ENCODE measurements at regions not wholly inside any gene's neighbourhood (a gene's known extent, or its start where the extent isn't known, plus 50 kb on each side); places are given as distances from the start of the nearest gene placed in this dataset.
A peak's percentile ranks its signal among the peaks of the same experiment; 100 is the strongest.

DNA sequence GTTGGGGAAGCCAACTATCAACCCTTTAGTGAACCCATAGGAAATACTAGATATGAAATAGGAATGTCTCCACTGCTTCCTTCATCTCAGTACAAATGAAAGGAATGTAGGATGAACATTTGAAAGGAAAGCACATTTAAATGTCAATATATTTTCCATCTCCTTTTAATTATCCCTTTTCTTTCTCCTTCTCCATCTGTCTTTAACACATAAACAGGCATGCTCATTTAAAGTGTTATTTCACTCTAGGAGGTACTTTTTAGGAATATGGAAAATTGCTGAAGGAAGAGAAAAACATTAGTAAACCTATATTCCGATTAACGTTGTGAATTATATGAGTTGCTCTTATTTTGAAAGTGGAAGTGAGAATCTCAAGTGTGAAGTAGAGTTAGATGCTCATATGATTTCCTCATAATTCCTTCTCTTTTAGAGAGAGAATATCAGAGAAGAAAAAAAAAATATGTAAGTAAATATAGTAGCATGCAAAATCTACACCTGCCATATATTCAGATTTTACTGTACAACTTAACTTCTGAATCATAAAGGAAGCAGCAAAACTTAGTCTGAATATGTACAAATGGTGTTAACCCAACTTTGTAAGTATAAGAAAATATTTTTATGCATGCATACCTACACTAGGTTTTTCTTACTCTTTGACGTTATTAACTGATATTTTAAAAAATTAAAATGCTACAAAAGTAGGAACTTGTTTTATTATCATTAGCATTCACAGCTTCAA, 406.9 kb upstream of the B3GALT2 start:
- DNase-seq (ENCODE audit: low spot score) = no peak

- DNase-seq (ENCODE audit: low spot score) = no peak
These were observed 405.9 kb upstream of the B3GALT2 start for GRCh38 chr1:193592317-193592716.

GRCh38 chr1:193590102-193590501, 403.7 kb upstream of the B3GALT2 start:
- no peak for DNase-seq (ENCODE audit: low spot score)

- no peak for DNase-seq (ENCODE audit: low spot score)
These were observed 403.2 kb upstream of the B3GALT2 start for GRCh38 chr1:193589597-193590040.

- no peak for DNase-seq (ENCODE audit: low spot score)
These were observed 402.1 kb upstream of the B3GALT2 start for GRCh38 chr1:193588311-193589082.

DNA sequence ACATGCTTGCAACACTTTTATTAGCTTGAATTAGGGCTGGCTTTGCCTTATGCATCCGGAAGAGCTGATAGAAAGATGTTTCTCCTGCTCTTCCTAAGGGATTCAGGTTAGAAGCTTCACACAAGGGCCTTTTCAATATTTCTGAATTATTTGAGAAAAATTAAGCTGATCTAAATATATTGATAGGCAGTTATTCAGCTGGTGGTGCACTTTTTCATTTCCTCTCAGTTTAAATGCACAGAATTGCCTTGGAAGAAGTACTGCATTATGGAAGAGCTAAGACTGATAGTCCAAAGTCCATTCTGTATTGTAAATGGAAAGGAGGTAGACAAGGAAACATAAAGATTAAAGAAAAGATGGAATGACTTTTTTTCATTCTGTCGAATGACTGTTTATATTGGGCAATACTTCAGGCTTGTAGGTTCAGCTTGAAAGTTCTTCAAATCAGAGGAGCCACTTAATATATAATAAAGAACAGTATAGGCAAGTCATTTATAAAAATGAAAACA, 398.4 kb upstream of the B3GALT2 start:
- DNase-seq (ENCODE audit: low spot score) = no peak

DNA sequence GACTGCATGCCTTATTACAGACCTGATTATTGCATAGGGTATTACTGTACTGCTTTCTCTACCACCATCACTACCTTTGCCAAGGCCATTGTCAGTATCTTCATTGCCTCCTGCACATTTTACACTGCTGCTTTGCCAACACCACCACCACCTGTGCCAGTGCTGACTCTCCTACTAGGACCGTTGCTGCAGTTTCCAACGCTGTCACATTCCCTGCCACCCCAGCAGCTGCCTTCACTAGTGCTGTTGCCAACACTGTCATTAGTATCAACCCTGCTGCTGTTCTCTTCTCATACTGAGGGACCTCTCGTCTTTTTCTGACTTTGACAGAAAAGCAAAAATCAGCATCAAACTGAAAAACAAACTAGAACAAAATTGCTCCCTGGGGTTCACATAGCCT, 394.9 kb upstream of the B3GALT2 start:
- no peak for DNase-seq (ENCODE audit: low spot score)

GRCh38 chr1:193580419-193580818, 394.0 kb upstream of the B3GALT2 start:
- no peak for DNase-seq (ENCODE audit: low spot score)

GRCh38 chr1:193579323-193579722, 392.9 kb upstream of the B3GALT2 start:
- DNase-seq (ENCODE audit: low spot score) = no peak

DNA sequence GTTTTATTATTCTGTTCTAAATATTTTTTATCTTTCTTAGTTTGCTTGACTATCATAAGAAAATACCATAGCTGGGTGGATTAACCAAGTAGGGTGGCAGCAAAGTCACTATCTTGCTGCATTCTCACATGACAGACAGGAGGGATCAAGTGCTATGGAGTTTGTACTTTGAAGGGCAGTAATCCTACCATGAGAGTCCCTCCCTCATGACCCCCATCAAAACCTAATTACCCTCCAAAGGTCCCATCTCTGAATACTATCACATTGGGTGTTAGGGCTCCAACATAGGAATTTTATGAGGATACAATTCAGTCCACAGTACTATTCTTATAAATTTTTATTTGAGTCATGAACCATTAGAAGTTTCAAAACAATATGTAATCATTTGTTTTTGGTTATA, 388.5 kb upstream of the B3GALT2 start:
- DNase-seq (ENCODE audit: low spot score) = no peak

DNA sequence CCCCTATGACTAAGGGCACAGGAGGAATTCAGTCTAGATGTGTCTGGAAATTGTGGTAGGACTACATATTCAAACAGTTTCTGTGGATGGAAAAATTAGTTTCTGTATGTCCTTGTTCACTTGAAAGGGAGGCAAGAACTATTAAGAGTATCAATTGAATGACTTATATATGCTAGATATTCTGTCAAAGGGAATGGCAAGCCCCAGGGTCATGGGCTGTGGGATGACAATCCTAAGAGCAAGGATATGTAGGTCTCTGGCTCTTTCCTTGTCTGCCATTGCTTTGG, 383.5 kb upstream of the B3GALT2 start:
- DNase-seq (ENCODE audit: low spot score) = no peak

- no peak for DNase-seq (ENCODE audit: low spot score)
These were observed 382.9 kb upstream of the B3GALT2 start for GRCh38 chr1:193569096-193569982.

- no peak for DNase-seq (ENCODE audit: low spot score)
These were observed 382.1 kb upstream of the B3GALT2 start for GRCh38 chr1:193568512-193568911.

- DNase-seq (ENCODE audit: low spot score) = no peak
These were observed 381.5 kb upstream of the B3GALT2 start for GRCh38 chr1:193567937-193568336.

DNA sequence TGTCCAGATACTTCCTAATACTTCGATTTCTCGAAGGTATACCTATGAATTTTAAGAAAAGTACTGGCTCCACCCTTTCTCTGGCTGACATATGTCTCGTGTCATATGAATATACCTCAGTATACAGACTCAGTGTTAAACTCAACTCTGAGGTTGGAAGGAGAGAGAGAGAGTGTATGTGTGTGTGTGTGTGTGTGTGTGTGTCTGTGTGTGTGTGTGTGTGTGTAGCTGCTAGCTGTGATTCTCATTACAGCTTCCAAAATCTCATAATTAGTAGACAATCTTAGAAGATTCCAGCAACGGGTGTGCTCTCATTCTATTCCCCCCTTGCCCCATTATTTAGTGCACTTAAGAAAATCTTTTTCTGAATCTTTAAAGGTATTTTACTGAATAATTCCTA, 380.3 kb upstream of the B3GALT2 start:
- DNase-seq (ENCODE audit: low spot score) = no peak

DNA sequence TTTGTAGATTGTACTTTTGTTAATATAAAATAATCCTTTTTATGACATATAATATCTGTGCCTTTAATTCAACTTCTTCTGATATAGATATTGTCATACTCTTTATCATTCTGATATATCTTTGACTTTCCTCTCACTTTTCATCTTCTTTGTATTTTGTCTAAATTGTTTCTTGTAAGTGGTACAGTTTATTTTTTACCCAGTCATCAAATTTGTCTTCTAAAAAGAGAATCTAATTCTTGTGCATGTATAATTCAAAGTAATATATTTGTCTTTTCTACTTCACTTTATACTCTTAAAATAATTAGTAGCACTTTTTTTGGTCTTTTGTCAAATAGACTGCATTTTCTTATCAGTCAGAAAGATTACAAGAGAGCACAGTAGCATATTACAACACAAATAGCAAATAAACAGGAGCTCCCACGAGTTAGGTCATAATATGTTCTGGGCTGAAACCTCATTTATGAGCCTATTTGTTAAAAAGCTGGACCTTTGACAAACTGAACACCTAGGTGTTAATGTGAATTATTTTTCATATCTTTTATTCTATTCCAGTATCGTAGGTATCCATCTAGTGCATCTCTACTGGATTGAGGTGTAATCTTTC, 379.7 kb upstream of the B3GALT2 start:
- DNase-seq (ENCODE audit: low spot score) = no peak

- DNase-seq (ENCODE audit: low spot score) = no peak
These were observed 375.7 kb upstream of the B3GALT2 start for GRCh38 chr1:193562121-193562520.

DNA sequence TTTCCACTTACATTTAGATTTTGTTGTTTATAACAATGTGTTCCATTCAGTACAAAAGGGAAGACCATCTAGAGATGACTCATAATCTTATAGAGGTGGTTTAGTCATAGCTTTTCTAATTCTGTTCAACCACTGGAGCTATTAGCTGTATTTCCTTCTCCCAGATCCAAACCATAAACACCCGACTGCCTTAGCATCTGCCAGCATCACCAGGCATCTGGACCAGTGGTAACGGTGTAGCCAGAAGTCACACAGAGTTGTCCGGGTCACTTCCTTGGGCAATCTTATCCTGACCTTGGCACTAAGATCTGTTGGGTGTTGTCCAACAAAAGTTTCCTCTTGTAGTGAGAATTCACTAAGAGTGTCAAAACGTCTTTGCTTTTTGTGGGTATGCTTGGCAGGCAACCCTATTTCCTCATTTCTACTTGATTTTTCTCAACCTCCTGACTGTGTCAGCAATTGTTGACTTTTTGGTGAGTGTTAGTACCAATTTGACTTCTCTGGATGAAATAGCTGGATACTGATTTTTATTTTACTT, 372.1 kb upstream of the B3GALT2 start:
- peak; percentile 31 for DNase-seq (ENCODE audit: low spot score)

- no peak for DNase-seq (ENCODE audit: low spot score)
These were observed 369.4 kb upstream of the B3GALT2 start for GRCh38 chr1:193555662-193556441.

DNA sequence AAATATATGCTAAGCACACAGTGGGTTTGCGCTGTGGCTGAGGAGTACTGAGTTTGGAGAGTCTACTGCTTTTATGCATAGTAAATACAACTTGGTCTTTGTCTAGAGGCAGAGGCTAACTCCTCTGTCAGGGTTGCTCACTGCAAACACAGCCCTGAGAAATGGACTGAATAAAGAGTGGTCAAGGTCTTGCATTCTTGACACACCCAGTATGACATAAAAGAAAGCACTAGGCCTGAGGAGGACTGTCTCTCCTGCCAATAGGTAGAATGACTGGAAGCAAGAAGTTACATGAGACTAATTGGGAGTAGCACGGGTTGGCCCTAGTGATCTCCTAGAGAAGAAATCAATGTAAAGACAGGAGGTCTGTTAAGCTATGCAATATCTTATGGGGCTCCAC, 367.2 kb upstream of the B3GALT2 start:
- DNase-seq (ENCODE audit: low spot score) = no peak

GRCh38 chr1:193552274-193552673, 365.9 kb upstream of the B3GALT2 start:
- no peak for DNase-seq (ENCODE audit: low spot score)
